NCI-H1105 treated with DMSO at 0.1 percent for 48 hours (cell line): ENCODE measurements at regions not wholly inside any gene's neighbourhood (a gene's known extent, or its start where the extent isn't known, plus 50 kb on each side); places are given as distances from the start of the nearest gene placed in this dataset.

Source experiments
- DNase-seq: peaks from one replicate; lab custom pipeline; 2025; lab: John Stamatoyannopoulos, UW

GRCh38 chr2:4255491-4255890, 552.1 kb downstream of the DCDC2C start:
- no peak for DNase-seq

GRCh38 chr2:4256351-4256750, 553.0 kb downstream of the DCDC2C start:
- no peak for DNase-seq

GRCh38 chr2:4258563-4258962, 555.2 kb downstream of the DCDC2C start:
- DNase-seq = peak; percentile 12

- no peak for DNase-seq
Observed at GRCh38 chr2:4265936-4266335, 562.6 kb downstream of the DCDC2C start.

- no peak for DNase-seq
Observed at GRCh38 chr2:4269885-4270284, 566.5 kb downstream of the DCDC2C start.

GRCh38 chr2:4272261-4272858, 569.0 kb downstream of the DCDC2C start:
- DNase-seq = no peak

- no peak for DNase-seq
Observed at GRCh38 chr2:4278392-4278791, 575.0 kb downstream of the DCDC2C start.

GRCh38 chr2:4279431-4279830, 576.1 kb downstream of the DCDC2C start:
- DNase-seq = no peak

GRCh38 chr2:4291430-4291829, 588.1 kb downstream of the DCDC2C start:
- no peak for DNase-seq

GRCh38 chr2:4295680-4296079, 592.3 kb downstream of the DCDC2C start:
- no peak for DNase-seq

GRCh38 chr2:4300616-4301015, 597.2 kb downstream of the DCDC2C start:
- no peak for DNase-seq

GRCh38 chr2:4324531-4324930, 621.2 kb downstream of the DCDC2C start:
- DNase-seq = no peak

GRCh38 chr2:4336864-4337263, 633.5 kb downstream of the DCDC2C start:
- no peak for DNase-seq

- no peak for DNase-seq
Observed at GRCh38 chr2:4338345-4338744, 635.0 kb downstream of the DCDC2C start.

GRCh38 chr2:4340536-4340935, 637.2 kb downstream of the DCDC2C start:
- no peak for DNase-seq

- DNase-seq = no peak
Observed at GRCh38 chr2:4346628-4347027, 643.3 kb downstream of the DCDC2C start.

GRCh38 chr2:4353668-4354067, 650.3 kb downstream of the DCDC2C start:
- no peak for DNase-seq

GRCh38 chr2:4354164-4354563, 650.8 kb downstream of the DCDC2C start:
- DNase-seq = no peak

GRCh38 chr2:4354678-4355077, 651.3 kb downstream of the DCDC2C start:
- no peak for DNase-seq

GRCh38 chr2:4356109-4356508, 652.7 kb downstream of the DCDC2C start:
- no peak for DNase-seq

GRCh38 chr2:4356541-4356940, 653.2 kb downstream of the DCDC2C start:
- DNase-seq = no peak

GRCh38 chr2:4357121-4357520, 653.7 kb downstream of the DCDC2C start:
- no peak for DNase-seq

- peak; percentile 97 for DNase-seq
Observed at GRCh38 chr2:4358837-4359236, 655.5 kb downstream of the DCDC2C start.

- DNase-seq = no peak
Observed at GRCh38 chr2:4368907-4369306, 665.5 kb downstream of the DCDC2C start.
